GM12872 (cell line): ENCODE measurements at regions not wholly inside any gene's neighbourhood (a gene's known extent, or its start where the extent isn't known, plus 50 kb on each side); places are given as distances from the start of the nearest gene placed in this dataset.

Experiments
- CTCF ChIP-seq: IDR thresholded peaks from 3 replicates; pipeline ENCODE4 v1.5.1; 2011; ENCODE audit warnings: low read depth, mild to moderate bottlenecking, low read length, moderate library complexity; ENCODE audit not compliant: insufficient read depth

GRCh38 chr5:174622067-174622466 lies 102.3 kb upstream of the MSX2 start:
- no peak for TF ChIP-seq CTCF

GRCh38 chr5:174623018-174623417 lies 101.4 kb upstream of the MSX2 start:
- no peak for TF ChIP-seq CTCF

- no peak for TF ChIP-seq CTCF
Observed at GRCh38 chr5:174623433-174624019, 100.9 kb upstream of the MSX2 start.

GRCh38 chr5:174624733-174625522 lies 99.5 kb upstream of the MSX2 start:
- TF ChIP-seq CTCF: no peak

- TF ChIP-seq CTCF: no peak
Observed at GRCh38 chr5:174625591-174626350, 98.6 kb upstream of the MSX2 start.

GRCh38 chr5:174626369-174626920 lies 97.9 kb upstream of the MSX2 start:
- TF ChIP-seq CTCF: no peak

GRCh38 chr5:174636094-174636493 lies 88.3 kb upstream of the MSX2 start:
- TF ChIP-seq CTCF: no peak
